Heart left ventricle (tissue), 13 donors: ENCODE measurements at regions not wholly inside any gene's neighbourhood (a gene's known extent, or its start where the extent isn't known, plus 50 kb on each side); places are given as distances from the start of the nearest gene placed in this dataset.

Experiments
- CTCF ChIP-seq, 12 donors: fragments of 200-600 bp; sonication (generic) in 4 of 12; IDR thresholded peaks; one replicate each; pipeline versions ENCODE4 v1.5.0 to v1.8.0; 2018 to 2022; ENCODE audit warnings: antibody characterized with exemption in 12 of 12, mild to moderate bottlenecking in 5 of 12
- POLR2A ChIP-seq, 2 donors: fragments of 450-650 bp; IDR thresholded peaks; one replicate each; pipeline ENCODE4 v1.6.1; 2017; ENCODE audit warnings: antibody characterized with exemption in 2 of 2, mild to moderate bottlenecking in 2 of 2, moderate library complexity in 2 of 2
- donor health status: ischemic (EF 13 %, LVEDD 7.1; RV severe dilation, severe dysfunction).
- donor health status: DM: no; HTN: yes; CAD: no.
- donor health status: DM: no; HTN: no; CAD: no.
- donor health status: ischemic (EF 25% LVEDD 6.9; RV normal size, moderate dysfunction).
- donor health status: ischemic (EF 25% LVEDD 5.7; RV mildly dilated, moderate dysfunction).
- donor health status: ischemic (EF 35%, LVEDD 5.7; RV mildly dilated, moderate dysfunction).
- donor health status: nonischemic (EF 11% LVEDD 7.7; RV severe dilation, severe dysfunction).
- donor health status: DM: yes; HTN: yes; CAD: no.
- donor health status: PGD.
- donor health status: ischemic (EF 29% LVEDD 5.4; RV normal size, mild dysfunction).
- donor health status: nonischemic (EF 23%, LVEDD 6.1; RV moderate dilation, normal function).

GRCh38 chr2:59947917-59948541 lies 605.4 kb downstream of the BCL11A start:
- no peak for TF ChIP-seq CTCF (IDR thresholded peaks at IDR 0.05)
- TF ChIP-seq POLR2A (IDR thresholded peaks at IDR 0.05) = no peak
